GM12875 (cell line): ENCODE measurements at regions not wholly inside any gene's neighbourhood (a gene's known extent, or its start where the extent isn't known, plus 50 kb on each side); places are given as distances from the start of the nearest gene placed in this dataset.
"Not testable (repeated sequence)": the region's sequence is repeated elsewhere in the genome, so short reads cannot be mapped to it uniquely, and the experiment has no call there.

Experiments used
- H3K4me3 ChIP-seq: one replicate; pipeline ENCODE4 v1.5.1; 2011; ENCODE audit warnings: low read depth, low read length, control low read depth
- TF ChIP-seq, protein P1 (sequence below): IDR thresholded peaks from 2 replicates; pipeline ENCODE4 v1.5.1; 2011; ENCODE audit warnings: low read depth, mild to moderate bottlenecking, control low read depth, inconsistent platforms, low read length, moderate library complexity, borderline replicate concordance; ENCODE audit not compliant: insufficient read depth

DNA sequence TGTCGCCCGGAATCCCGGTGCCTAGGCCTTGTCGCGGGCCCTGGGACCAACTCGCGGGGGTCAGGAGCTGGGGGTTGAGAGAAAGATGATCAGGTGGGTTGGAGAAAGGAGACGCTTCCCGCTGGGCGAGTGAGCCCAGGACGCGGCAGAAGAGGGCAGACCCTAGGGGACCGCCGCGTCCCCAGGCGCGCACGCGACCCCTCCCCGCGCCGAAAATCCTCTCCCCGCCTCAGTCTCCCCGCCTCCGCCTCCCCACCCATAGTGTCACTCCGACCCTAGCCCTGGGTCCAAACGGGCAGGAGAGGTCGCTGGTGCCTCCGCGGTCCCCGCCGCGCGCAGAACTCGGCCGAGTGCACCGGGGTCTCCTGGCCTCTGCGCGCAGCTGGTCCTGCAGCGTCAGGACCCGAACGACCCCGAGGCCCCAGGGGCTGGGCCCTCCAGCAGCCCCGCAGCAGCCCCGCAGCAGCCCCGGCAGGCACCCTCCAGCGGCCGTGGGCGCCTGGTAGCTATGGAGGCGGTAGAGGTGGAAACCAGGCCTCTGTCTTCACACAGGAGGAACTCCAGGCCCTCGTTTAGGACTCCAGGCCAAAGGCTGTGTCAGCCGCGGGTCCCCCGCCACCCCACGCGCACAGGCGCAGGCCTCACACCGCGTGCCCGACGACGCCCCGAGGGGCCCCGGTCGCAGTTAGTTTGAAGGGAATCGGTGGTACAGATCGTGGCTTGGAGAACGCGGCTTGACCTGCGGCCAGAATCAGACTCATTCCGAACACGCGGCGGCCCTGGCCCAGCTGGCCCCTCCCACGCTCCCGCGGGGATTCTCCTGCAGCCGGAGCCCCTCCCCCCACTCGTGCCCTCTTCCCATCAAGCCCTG lies 60.1 kb upstream of the EIF5 start:
- TF ChIP-seq, protein P1, sequence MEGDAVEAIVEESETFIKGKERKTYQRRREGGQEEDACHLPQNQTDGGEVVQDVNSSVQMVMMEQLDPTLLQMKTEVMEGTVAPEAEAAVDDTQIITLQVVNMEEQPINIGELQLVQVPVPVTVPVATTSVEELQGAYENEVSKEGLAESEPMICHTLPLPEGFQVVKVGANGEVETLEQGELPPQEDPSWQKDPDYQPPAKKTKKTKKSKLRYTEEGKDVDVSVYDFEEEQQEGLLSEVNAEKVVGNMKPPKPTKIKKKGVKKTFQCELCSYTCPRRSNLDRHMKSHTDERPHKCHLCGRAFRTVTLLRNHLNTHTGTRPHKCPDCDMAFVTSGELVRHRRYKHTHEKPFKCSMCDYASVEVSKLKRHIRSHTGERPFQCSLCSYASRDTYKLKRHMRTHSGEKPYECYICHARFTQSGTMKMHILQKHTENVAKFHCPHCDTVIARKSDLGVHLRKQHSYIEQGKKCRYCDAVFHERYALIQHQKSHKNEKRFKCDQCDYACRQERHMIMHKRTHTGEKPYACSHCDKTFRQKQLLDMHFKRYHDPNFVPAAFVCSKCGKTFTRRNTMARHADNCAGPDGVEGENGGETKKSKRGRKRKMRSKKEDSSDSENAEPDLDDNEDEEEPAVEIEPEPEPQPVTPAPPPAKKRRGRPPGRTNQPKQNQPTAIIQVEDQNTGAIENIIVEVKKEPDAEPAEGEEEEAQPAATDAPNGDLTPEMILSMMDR, result no peak
- H3K4me3 ChIP-seq, result no peak overlapping the region

DNA sequence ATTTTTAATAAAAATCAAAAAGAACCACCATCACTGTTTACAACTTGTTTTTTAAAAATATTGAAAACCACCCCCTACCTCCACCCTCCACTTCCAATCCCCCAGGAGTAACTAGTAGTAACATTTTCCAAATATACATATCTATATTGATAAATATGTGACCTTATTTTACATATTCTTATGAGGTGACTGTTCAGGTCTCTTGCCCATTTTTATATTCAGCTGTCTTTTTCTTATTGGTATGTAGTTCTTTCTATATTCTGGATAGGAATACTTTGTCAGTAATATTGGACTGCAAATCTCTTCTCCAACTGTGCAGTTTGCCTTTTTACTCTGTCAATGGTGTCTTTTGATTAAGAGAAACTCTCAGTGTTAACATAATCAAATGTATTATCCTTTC lies 59.0 kb upstream of the EIF5 start:
- TF ChIP-seq, protein P1, result no peak
- H3K4me3 ChIP-seq, result no peak overlapping the region

DNA sequence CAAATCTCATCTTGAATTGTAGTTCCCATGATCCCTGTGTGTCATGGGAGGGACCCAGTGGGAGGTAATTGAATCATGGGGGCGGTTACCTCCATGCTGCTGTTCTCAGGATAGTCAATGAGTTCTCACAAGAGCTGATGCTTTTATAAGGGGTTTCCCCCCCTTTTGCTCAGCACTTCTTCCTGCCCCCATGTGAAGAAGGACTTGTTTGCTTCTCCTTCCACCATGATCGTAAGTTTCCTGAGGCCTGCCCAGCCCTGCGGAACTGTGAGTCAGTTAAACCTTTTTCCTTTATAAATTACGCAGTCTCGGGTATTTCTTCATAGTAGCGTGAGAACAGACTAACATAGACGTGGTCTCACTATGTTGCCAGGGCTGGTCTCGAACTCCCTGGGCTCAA lies 56.1 kb upstream of the EIF5 start:
- TF ChIP-seq, protein P1, result no peak
- no peak overlapping the region for H3K4me3 ChIP-seq

DNA sequence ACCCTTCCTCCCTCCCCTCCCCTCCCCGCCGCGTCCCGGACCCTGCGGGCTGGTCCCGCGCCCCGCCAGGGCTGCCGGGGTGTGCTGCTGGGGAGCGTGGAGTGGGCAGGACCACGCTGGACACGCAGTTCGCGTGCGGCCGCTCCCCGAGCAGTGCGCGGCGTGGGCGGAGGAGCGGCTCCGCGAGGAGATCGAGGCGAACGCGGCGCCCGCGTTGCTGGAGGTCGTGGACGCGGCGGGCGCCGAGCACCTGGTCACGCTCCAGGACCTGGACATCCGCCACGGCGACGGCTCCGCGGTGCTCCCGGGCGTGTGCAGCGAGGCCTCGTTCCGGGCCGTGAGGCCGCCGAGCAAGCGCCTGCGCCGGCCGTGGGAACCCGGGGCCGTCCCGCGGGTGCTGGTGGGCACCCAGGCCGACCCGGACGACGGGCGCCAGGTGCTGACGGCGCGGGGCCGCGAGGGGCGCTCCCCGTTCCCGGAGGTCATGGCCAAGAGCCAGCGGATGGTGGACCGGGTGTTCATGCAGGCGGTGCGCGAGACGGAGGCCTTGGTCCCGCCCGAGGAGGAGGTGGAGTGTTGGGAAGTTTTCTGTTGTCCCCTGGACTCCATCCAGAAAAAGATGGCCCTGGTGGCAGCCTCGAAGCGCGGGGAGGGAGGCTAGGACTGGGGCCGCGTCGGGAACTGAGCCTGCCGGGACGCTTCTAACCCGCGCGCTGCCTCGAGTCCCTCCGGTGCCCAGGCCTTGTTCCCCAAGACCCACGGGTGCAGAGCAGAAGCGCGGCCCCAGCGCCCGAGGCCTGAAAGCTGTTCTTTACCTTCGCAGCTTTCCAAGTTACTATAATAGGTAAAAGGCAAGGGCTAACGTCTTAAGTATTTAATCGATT lies 54.7 kb upstream of the EIF5 start:
- TF ChIP-seq, protein P1, result no peak
- H3K4me3 ChIP-seq, result no peak overlapping the region

DNA sequence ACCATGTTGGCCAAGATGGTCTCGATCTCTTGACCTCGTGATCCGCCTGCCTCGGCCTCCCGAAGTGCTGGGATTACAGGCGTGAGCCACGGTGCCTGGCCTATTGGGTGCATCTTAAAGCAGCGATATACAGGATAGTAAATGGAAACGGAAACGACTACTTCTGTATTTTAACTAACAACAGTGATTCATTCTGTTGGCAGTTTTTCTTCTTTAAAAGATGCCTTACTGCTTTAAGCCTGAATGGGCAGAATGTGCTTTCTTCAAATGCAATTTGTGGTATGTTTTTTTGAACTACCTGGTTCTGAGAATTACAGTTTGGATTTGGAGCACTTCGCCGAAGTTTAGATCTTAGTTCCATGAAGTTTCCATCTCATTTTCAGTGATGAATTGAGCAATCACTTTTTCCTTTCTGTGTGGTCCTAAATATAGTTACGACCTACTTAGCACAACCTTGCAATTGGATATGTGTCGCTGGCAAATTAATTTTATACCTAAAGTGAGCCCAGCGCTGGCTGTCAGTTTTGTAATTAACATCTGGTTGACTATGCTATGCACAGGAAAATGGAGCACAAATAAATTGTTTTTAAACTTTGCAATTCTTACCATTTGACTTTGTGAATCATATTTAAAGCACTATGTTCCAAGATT lies 53.6 kb upstream of the EIF5 start:
- TF ChIP-seq, protein P1, result no peak

DNA sequence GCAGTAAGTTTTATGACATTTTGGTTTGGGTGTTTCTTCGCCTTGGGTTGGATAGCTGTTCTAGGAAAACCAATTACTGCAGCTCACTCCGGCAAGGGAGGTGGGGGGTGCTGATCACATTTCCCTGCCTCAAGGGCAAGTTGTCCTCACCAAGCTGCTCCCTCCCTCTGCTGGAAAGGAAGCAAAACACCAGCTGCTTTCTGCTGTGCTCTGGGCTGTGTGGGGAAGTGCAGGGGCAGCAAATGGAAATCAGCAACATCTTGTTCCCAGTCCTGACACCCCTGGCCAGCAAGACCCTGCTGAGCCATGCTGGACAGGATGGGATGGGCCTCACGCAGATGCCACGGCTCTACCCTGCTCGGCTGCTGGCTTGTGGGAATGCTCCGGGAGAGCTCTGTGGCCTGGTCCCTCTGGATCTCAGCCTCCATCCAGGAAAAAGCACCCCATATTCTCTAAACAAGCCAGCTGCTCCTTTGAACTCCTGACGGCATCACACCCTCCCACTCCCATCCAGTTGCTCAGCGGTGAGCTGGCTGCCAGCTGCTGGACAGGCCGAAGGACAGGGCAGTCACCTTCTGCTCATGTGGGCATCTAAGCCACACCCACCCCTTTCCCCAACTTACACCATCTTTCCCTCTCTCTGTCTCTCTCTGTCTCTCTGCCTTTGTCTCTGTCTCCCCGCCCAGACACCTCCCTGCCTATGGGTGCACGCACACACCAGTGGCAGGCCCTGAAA lies 52.4 kb upstream of the EIF5 start:
- H3K4me3 ChIP-seq, result no peak overlapping the region
- TF ChIP-seq, protein P1, result no peak

More for the DNA sequence above, 53.6 kb upstream of the EIF5 start:
- H3K4me3 ChIP-seq, result no peak overlapping the region

DNA sequence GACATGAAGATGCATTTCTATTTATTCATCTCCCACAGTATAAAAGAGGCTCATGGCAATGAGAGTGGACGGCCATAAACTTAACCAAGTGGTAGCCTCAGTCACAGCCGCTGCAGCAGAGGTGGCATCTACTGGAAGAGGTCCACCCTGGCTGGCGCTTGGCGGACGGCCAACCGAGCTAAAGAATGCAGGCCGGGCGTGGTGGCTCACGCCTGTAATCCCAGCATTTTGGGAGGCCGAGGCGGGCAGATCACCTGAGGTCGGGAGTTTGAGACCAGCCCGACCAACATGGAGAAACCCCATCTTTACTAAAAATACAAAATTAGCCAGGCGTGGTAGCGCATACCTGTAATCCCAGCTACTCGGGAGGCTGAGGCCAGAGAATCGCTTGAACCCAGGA lies 51.7 kb upstream of the EIF5 start:
- H3K4me3 ChIP-seq, result not testable (repeated sequence)
